ENCODE measurements at regions not wholly inside any gene's neighbourhood (a gene's known extent, or its start where the extent isn't known, plus 50 kb on each side); places are given as distances from the start of the nearest gene placed in this dataset.

DNA sequence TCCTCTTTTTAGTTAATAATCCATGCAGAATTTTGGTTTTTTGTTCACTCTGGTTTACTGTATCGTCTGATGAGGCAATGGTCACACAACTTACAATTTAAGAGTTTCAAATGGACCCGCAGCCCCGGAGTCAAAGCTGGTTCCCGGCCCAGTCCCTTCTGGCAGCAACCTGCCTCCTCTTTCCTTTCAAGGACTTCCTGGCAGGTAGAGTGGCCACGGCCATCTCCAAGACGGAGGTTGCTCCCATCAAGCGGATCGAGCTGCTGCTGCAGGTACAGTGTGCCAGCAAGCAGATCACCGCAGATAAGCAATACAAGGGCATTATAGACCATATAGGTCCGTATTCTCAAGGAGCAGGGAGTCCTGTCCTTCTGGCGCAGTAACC is 218.2 kb downstream of the GJA1 start:
- DNase-seq: no peak
- TF ChIP-seq CTCF (IDR thresholded peaks at IDR 0.05; ENCODE audit: low read depth, low read length): no peak
- no peaks in the 10 kb centered on the region for H3K36me3 ChIP-seq
- H3K27me3 ChIP-seq: no peaks in the 10 kb centered on the region
- no peaks in the 10 kb centered on the region for H3K9me3 ChIP-seq
- H3K4me3 ChIP-seq (ENCODE audit: low read depth, low read length): no peak overlapping the region
- H3K4me1 ChIP-seq: no peaks in the 10 kb centered on the region

- H3K4me1 ChIP-seq: no peaks in the 10 kb centered on the region
- TF ChIP-seq CTCF (IDR thresholded peaks at IDR 0.05; ENCODE audit: low read depth, low read length): no peak
- no peaks in the 10 kb centered on the region for H3K27me3 ChIP-seq
- H3K9me3 ChIP-seq: no peaks in the 10 kb centered on the region
- DNase-seq: no peak
- no peaks in the 10 kb centered on the region for H3K36me3 ChIP-seq
- H3K4me3 ChIP-seq (ENCODE audit: low read depth, low read length): no peak overlapping the region
These were observed 222.5 kb downstream of the GJA1 start for GRCh38 chr6:121657972-121658371.

DNA sequence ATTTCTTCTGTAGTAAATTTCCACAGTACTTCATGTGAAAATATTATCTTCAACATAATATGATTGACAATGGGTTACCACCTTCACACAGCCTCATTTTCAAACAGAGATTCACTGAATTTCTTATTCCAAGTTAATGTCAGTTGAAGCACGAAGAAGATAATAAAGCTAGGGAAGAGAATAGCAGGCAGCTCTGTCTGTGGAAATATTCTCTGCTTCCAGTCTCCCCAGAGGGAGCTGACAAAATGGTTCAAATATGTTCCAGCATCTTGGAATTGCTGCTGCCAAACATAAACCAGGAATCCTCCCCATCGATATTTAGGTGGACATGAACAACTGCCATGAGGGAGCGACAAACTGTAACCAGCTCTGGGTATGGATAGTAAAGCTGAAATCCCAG is 224.8 kb downstream of the GJA1 start:
- H3K4me3 ChIP-seq (ENCODE audit: low read depth, low read length): no peak overlapping the region
- H3K9me3 ChIP-seq: no peaks in the 10 kb centered on the region
- DNase-seq: no peak
- no peak for TF ChIP-seq CTCF (IDR thresholded peaks at IDR 0.05; ENCODE audit: low read depth, low read length)
- H3K36me3 ChIP-seq: no peaks in the 10 kb centered on the region
- no peaks in the 10 kb centered on the region for H3K27me3 ChIP-seq
- no peaks in the 10 kb centered on the region for H3K4me1 ChIP-seq

GRCh38 chr6:121663292-121663810 is 227.9 kb downstream of the GJA1 start:
- Histone ChIP-seq H3K4me3 (ENCODE audit: low read depth, low read length) (no peak overlapping the region), H3K36me3 (no peaks in the 10 kb centered on the region), H3K4me1 (no peaks in the 10 kb centered on the region), H3K27me3 (no peaks in the 10 kb centered on the region), H3K9me3 (no peaks in the 10 kb centered on the region)
- DNase-seq: no peak
- no peak for TF ChIP-seq CTCF (IDR thresholded peaks at IDR 0.05; ENCODE audit: low read depth, low read length)

DNA sequence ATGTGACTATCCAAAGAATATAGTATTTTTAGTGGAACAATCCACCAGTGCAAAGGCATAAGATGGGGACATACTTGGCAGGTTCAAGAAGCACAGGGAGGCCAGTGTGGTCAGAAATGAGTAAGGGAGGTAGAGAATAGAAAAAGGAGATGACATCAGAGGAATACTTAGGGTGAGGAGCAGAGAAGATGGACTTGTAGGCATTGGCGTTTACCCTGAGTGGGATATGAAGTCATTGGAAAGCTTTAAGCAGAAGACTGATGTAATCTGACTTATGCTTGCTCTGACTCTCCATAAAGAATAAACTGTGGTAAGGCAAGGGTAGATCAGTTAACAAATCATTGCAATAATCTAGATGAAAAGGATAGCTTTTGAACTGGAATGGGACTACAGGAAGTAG is 228.7 kb downstream of the GJA1 start:
- H3K4me1 ChIP-seq: no peaks in the 10 kb centered on the region
- no peak overlapping the region for H3K4me3 ChIP-seq (ENCODE audit: low read depth, low read length)
- no peaks in the 10 kb centered on the region for H3K36me3 ChIP-seq
- TF ChIP-seq CTCF (IDR thresholded peaks at IDR 0.05; ENCODE audit: low read depth, low read length): no peak
- H3K27me3 ChIP-seq: no peaks in the 10 kb centered on the region
- no peak for DNase-seq
- H3K9me3 ChIP-seq: no peaks in the 10 kb centered on the region

- H3K27me3 ChIP-seq: no peaks in the 10 kb centered on the region
- no peaks in the 10 kb centered on the region for H3K4me1 ChIP-seq
- no peak for TF ChIP-seq CTCF (IDR thresholded peaks at IDR 0.05; ENCODE audit: low read depth, low read length)
- H3K9me3 ChIP-seq: no peaks in the 10 kb centered on the region
- no peak overlapping the region for H3K4me3 ChIP-seq (ENCODE audit: low read depth, low read length)
- no peaks in the 10 kb centered on the region for H3K36me3 ChIP-seq
- no peak for DNase-seq
These were observed 231.4 kb downstream of the GJA1 start for GRCh38 chr6:121666814-121667213.

Data from BE2C (cell line).